ENCODE measurements at regions not wholly inside any gene's neighbourhood (a gene's known extent, or its start where the extent isn't known, plus 50 kb on each side); places are given as distances from the start of the nearest gene placed in this dataset.

- no peak overlapping the region for H3K4me3 ChIP-seq (ENCODE audit: low read depth in 1 of 2, low read length in 2 of 2)
- H2AFZ ChIP-seq (ENCODE audit: low read depth, low read length): no peak overlapping the region
- no peaks in the 10 kb centered on the region for H3K9me3 ChIP-seq (ENCODE audit: insufficient read depth, low read length, severe bottlenecking)
- DNase-seq: no peak
- no peak overlapping the region for H3K4me2 ChIP-seq (ENCODE audit: insufficient read depth, low read length)
- no peaks in the 10 kb centered on the region for H3K79me2 ChIP-seq (ENCODE audit: insufficient read depth, low read length)
- no peak overlapping the region for H3K9ac ChIP-seq (ENCODE audit: low read depth, low read length)
- no peaks in the 10 kb centered on the region for H4K20me1 ChIP-seq (ENCODE audit: insufficient read depth, low read length)
- H3K27me3 ChIP-seq (ENCODE audit: insufficient read depth, low read length, poor library complexity): no peaks in the 10 kb centered on the region
- TF ChIP-seq CTCF (IDR thresholded peaks at IDR 0.05; ENCODE audit: borderline replicate concordance, extremely low read depth, low read length, poor library complexity, severe bottlenecking) (no peak), EZH2 (IDR thresholded peaks at IDR 0.05; ENCODE audit: borderline replicate concordance, low read depth, low read length, severe bottlenecking) (no peak)
- no peak overlapping the region for H3K27ac ChIP-seq (ENCODE audit: low read length)
- H3K4me1 ChIP-seq (ENCODE audit: insufficient read depth, low read length): no peaks in the 10 kb centered on the region
- no peak for ATAC-seq (ENCODE audit: insufficient read depth, low read depth)
- H3K36me3 ChIP-seq (ENCODE audit: insufficient read depth, low read length): no peaks in the 10 kb centered on the region
These were observed 105.4 kb upstream of the AKIRIN2 start for GRCh38 chr6:87807475-87807874.

- no peak overlapping the region for H3K4me3 ChIP-seq (ENCODE audit: low read depth in 1 of 2, low read length in 2 of 2)
- ATAC-seq (ENCODE audit: insufficient read depth, low read depth) (no peak), DNase-seq (no peak)
- no peak overlapping the region for H3K27ac ChIP-seq (ENCODE audit: low read length)
- no peaks in the 10 kb centered on the region for H3K36me3 ChIP-seq (ENCODE audit: insufficient read depth, low read length)
- H4K20me1 ChIP-seq (ENCODE audit: insufficient read depth, low read length): no peaks in the 10 kb centered on the region
- H3K9me3 ChIP-seq (ENCODE audit: insufficient read depth, low read length, severe bottlenecking): no peaks in the 10 kb centered on the region
- no peaks in the 10 kb centered on the region for H3K27me3 ChIP-seq (ENCODE audit: insufficient read depth, low read length, poor library complexity)
- no peak overlapping the region for H3K9ac ChIP-seq (ENCODE audit: low read depth, low read length)
- H3K79me2 ChIP-seq (ENCODE audit: insufficient read depth, low read length): no peaks in the 10 kb centered on the region
- no peaks in the 10 kb centered on the region for H3K4me1 ChIP-seq (ENCODE audit: insufficient read depth, low read length)
- H2AFZ ChIP-seq (ENCODE audit: low read depth, low read length): no peak overlapping the region
- TF ChIP-seq CTCF (IDR thresholded peaks at IDR 0.05; ENCODE audit: borderline replicate concordance, extremely low read depth, low read length, poor library complexity, severe bottlenecking): no peak
- TF ChIP-seq EZH2 (IDR thresholded peaks at IDR 0.05; ENCODE audit: borderline replicate concordance, low read depth, low read length, severe bottlenecking): no peak
- H3K4me2 ChIP-seq (ENCODE audit: insufficient read depth, low read length): no peak overlapping the region
These were observed 104.6 kb upstream of the AKIRIN2 start for GRCh38 chr6:87806635-87807034.

- Histone ChIP-seq H3K36me3 (ENCODE audit: insufficient read depth, low read length) (no peaks in the 10 kb centered on the region), H3K27me3 (ENCODE audit: insufficient read depth, low read length, poor library complexity) (no peaks in the 10 kb centered on the region), H3K79me2 (ENCODE audit: insufficient read depth, low read length) (no peaks in the 10 kb centered on the region), H3K4me2 (ENCODE audit: insufficient read depth, low read length) (no peak overlapping the region), H2AFZ (ENCODE audit: low read depth, low read length) (no peak overlapping the region), H3K9ac (ENCODE audit: low read depth, low read length) (no peak overlapping the region), H3K27ac (ENCODE audit: low read length) (no peak overlapping the region), H3K4me3 (ENCODE audit: low read depth in 1 of 2, low read length in 2 of 2) (no peak overlapping the region), H4K20me1 (ENCODE audit: insufficient read depth, low read length) (no peaks in the 10 kb centered on the region), H3K4me1 (ENCODE audit: insufficient read depth, low read length) (no peaks in the 10 kb centered on the region), H3K9me3 (ENCODE audit: insufficient read depth, low read length, severe bottlenecking) (no peaks in the 10 kb centered on the region)
- TF ChIP-seq EZH2 (IDR thresholded peaks at IDR 0.05; ENCODE audit: borderline replicate concordance, low read depth, low read length, severe bottlenecking) (no peak), CTCF (IDR thresholded peaks at IDR 0.05; ENCODE audit: borderline replicate concordance, extremely low read depth, low read length, poor library complexity, severe bottlenecking) (no peak)
- DNase-seq: no peak
- ATAC-seq (ENCODE audit: insufficient read depth, low read depth): no peak
These were observed 104.1 kb upstream of the AKIRIN2 start for GRCh38 chr6:87806099-87806498.

- no peak overlapping the region for H3K4me2 ChIP-seq (ENCODE audit: insufficient read depth, low read length)
- no peaks in the 10 kb centered on the region for H3K79me2 ChIP-seq (ENCODE audit: insufficient read depth, low read length)
These were observed 101.8 kb upstream of the AKIRIN2 start for GRCh38 chr6:87803791-87804190.

More at GRCh38 chr6:87803791-87804190, 101.8 kb upstream of the AKIRIN2 start:
- no peaks in the 10 kb centered on the region for H4K20me1 ChIP-seq (ENCODE audit: insufficient read depth, low read length)
- H3K4me1 ChIP-seq (ENCODE audit: insufficient read depth, low read length): no peaks in the 10 kb centered on the region
- no peak overlapping the region for H3K9ac ChIP-seq (ENCODE audit: low read depth, low read length)
- TF ChIP-seq EZH2 (IDR thresholded peaks at IDR 0.05; ENCODE audit: borderline replicate concordance, low read depth, low read length, severe bottlenecking) (no peak), CTCF (IDR thresholded peaks at IDR 0.05; ENCODE audit: borderline replicate concordance, extremely low read depth, low read length, poor library complexity, severe bottlenecking) (no peak)
- no peak overlapping the region for H3K4me3 ChIP-seq (ENCODE audit: low read depth in 1 of 2, low read length in 2 of 2)
- no peak overlapping the region for H2AFZ ChIP-seq (ENCODE audit: low read depth, low read length)
- H3K36me3 ChIP-seq (ENCODE audit: insufficient read depth, low read length): no peaks in the 10 kb centered on the region
- no peak for ATAC-seq (ENCODE audit: insufficient read depth, low read depth)
- H3K9me3 ChIP-seq (ENCODE audit: insufficient read depth, low read length, severe bottlenecking): no peaks in the 10 kb centered on the region
- H3K27me3 ChIP-seq (ENCODE audit: insufficient read depth, low read length, poor library complexity): no peaks in the 10 kb centered on the region
- no peak overlapping the region for H3K27ac ChIP-seq (ENCODE audit: low read length)
- DNase-seq: no peak

Data from DND-41 (cell line).